Mesendoderm (in vitro differentiated cells): ENCODE measurements at regions not wholly inside any gene's neighbourhood (a gene's known extent, or its start where the extent isn't known, plus 50 kb on each side); places are given as distances from the start of the nearest gene placed in this dataset.
"Not testable (repeated sequence)": the region's sequence is repeated elsewhere in the genome, so short reads cannot be mapped to it uniquely, and the experiment has no call there.

Source experiments
- DNase-seq: peaks from one replicate; pipeline ENCODE4 v3.0.0; 2013
- H2AK5ac ChIP-seq: 2 replicates; pipeline ENCODE4 v1.6.1; 2013; ENCODE audit warnings: low read length, inconsistent platforms
- H2BK120ac ChIP-seq: 2 replicates; pipeline ENCODE4 v1.6.1; 2013; ENCODE audit warnings: low read depth, mild to moderate bottlenecking, low read length, moderate library complexity, mixed read lengths
- H2BK15ac ChIP-seq: replicated peaks from 2 replicates; pipeline ENCODE4 v1.6.1; 2013; ENCODE audit warnings: low read depth, mild to moderate bottlenecking, moderate library complexity
- H2BK5ac ChIP-seq: 2 replicates; pipeline ENCODE4 v1.6.1; 2013; ENCODE audit warnings: low read length, inconsistent platforms
- H3K18ac ChIP-seq: 2 replicates; pipeline ENCODE4 v1.6.1; 2013; ENCODE audit warnings: mild to moderate bottlenecking, low read length, mixed read lengths
- H3K23ac ChIP-seq: one replicate; pipeline ENCODE4 v1.6.1; 2013; ENCODE audit warnings: low read length
- H3K27ac ChIP-seq: 2 replicates; pipeline ENCODE4 v1.5.1; 2013; ENCODE audit warnings: low read depth, mild to moderate bottlenecking, inconsistent platforms, low read length, moderate library complexity
- H3K27me3 ChIP-seq: 2 replicates; pipeline ENCODE4 v1.6.1; 2013; ENCODE audit warnings: low read length, control low read depth, mild to moderate bottlenecking, inconsistent platforms; ENCODE audit not compliant: insufficient read depth, poor library complexity
- H3K36me3 ChIP-seq: 2 replicates; pipeline ENCODE4 v1.6.1; 2013; ENCODE audit warnings: low read length, inconsistent platforms; ENCODE audit not compliant: control insufficient read depth, insufficient read depth
- H3K4ac ChIP-seq: one replicate; pipeline ENCODE4 v1.6.1; 2013; ENCODE audit warnings: low read depth, mild to moderate bottlenecking, low read length, moderate library complexity
- H3K4me1 ChIP-seq: 2 replicates; pipeline ENCODE4 v1.6.1; 2013; ENCODE audit warnings: low read depth, low read length, inconsistent platforms; ENCODE audit not compliant: control insufficient read depth
- H3K4me2 ChIP-seq: 2 replicates; pipeline ENCODE4 v1.6.1; 2013; ENCODE audit warnings: low read length
- H3K4me3 ChIP-seq: 2 replicates; pipeline ENCODE4 v1.5.1; 2013; ENCODE audit warnings: mild to moderate bottlenecking, low read length
- H3K56ac ChIP-seq: one replicate; pipeline ENCODE4 v1.6.1; 2013; ENCODE audit warnings: low read length
- H3K79me1 ChIP-seq: 2 replicates; pipeline ENCODE4 v1.6.1; 2013; ENCODE audit warnings: low read length, inconsistent platforms
- H3K79me2 ChIP-seq: 2 replicates; pipeline ENCODE4 v1.6.1; 2013; ENCODE audit warnings: mild to moderate bottlenecking, low read length; ENCODE audit not compliant: control insufficient read depth, insufficient read depth
- H3K9ac ChIP-seq: 2 replicates; pipeline ENCODE4 v1.6.1; 2013; ENCODE audit warnings: low read length, inconsistent platforms
- H4K5ac ChIP-seq: one replicate; pipeline ENCODE4 v1.6.1; 2013; ENCODE audit warnings: low read length
- H4K8ac ChIP-seq: one replicate; pipeline ENCODE4 v1.6.1; 2013; ENCODE audit warnings: low read depth, mild to moderate bottlenecking, control low read depth, low read length, moderate library complexity
- WGBS: extraction: QIAGEN DNeasy Blood & Tissue Kit; methylation state at CpG from one replicate; pipeline ENCODE4 v1.1.7; 2013; ENCODE audit warnings: low lambda C conversion rate, missing lambda C conversion rate; ENCODE audit not compliant: insufficient coverage; ENCODE audit errors: extremely low coverage; 5-methylcytosine and 5-hydroxymethylcytosine counted together

- Histone ChIP-seq H3K79me2 (no peaks in the 10 kb centered on the region), H3K4me1 (no peaks in the 10 kb centered on the region), H3K23ac (no peak overlapping the region), H3K79me1 (no peaks in the 10 kb centered on the region), H3K4me2 (no peak overlapping the region), H4K5ac (no peak overlapping the region), H3K18ac (no peak overlapping the region), H2BK120ac (no peak overlapping the region), H4K8ac (no peak overlapping the region), H3K4ac (no peak overlapping the region), H3K56ac (no peak overlapping the region), H3K9ac (no peak overlapping the region), H2AK5ac (no peak overlapping the region), H2BK5ac (no peak overlapping the region), H3K36me3 (no peaks in the 10 kb centered on the region), H2BK15ac (no peak overlapping the region), H3K4me3 (no peak overlapping the region), H3K27me3 (no peaks in the 10 kb centered on the region), H3K27ac (no peak overlapping the region)
- no CpG with 5 or more reads among the region's 10 CpGs for WGBS
- DNase-seq, result no peak
Observed at GRCh38 chr2:125408874-125409538, 1247.0 kb upstream of the GYPC start.

GRCh38 chr2:125418483-125418882 is 1237.5 kb upstream of the GYPC start:
- H3K4me3 ChIP-seq, result no peak overlapping the region
- H3K4ac ChIP-seq, result no peak overlapping the region
- no peaks in the 10 kb centered on the region for H3K4me1 ChIP-seq
- no peak overlapping the region for H3K9ac ChIP-seq
- H2BK5ac ChIP-seq, result no peak overlapping the region
- no peak overlapping the region for H3K23ac ChIP-seq
- WGBS, result no CpG with 5 or more reads among the region's 1 CpG
- H2BK120ac ChIP-seq, result no peak overlapping the region
- no peak overlapping the region for H4K8ac ChIP-seq
- no peak overlapping the region for H3K18ac ChIP-seq
- H2BK15ac ChIP-seq, result no peak overlapping the region
- no peaks in the 10 kb centered on the region for H3K79me2 ChIP-seq
- no peaks in the 10 kb centered on the region for H3K79me1 ChIP-seq
- H3K36me3 ChIP-seq, result no peaks in the 10 kb centered on the region
- H3K27me3 ChIP-seq, result no peaks in the 10 kb centered on the region
- no peak for DNase-seq
- H3K27ac ChIP-seq, result no peak overlapping the region
- H2AK5ac ChIP-seq, result no peak overlapping the region
- H3K56ac ChIP-seq, result no peak overlapping the region
- no peak overlapping the region for H4K5ac ChIP-seq
- no peak overlapping the region for H3K4me2 ChIP-seq

GRCh38 chr2:125422198-125422770 is 1233.7 kb upstream of the GYPC start:
- H2AK5ac ChIP-seq, H3K4me3 ChIP-seq, H3K23ac ChIP-seq, H3K27me3 ChIP-seq, H3K4me2 ChIP-seq, H3K36me3 ChIP-seq, H2BK120ac ChIP-seq, H3K79me1 ChIP-seq, H3K9ac ChIP-seq, H3K4ac ChIP-seq, H4K5ac ChIP-seq, H2BK15ac ChIP-seq, H3K18ac ChIP-seq, DNase-seq, H3K56ac ChIP-seq, H3K4me1 ChIP-seq, H4K8ac ChIP-seq, H3K27ac ChIP-seq, H3K79me2 ChIP-seq, H2BK5ac ChIP-seq: not testable (repeated sequence)
- WGBS, result no CpG with 5 or more reads among the region's 32 CpGs

GRCh38 chr2:125424266-125424785 is 1231.6 kb upstream of the GYPC start:
- Histone ChIP-seq H2BK5ac (no peak overlapping the region), H3K56ac (no peak overlapping the region), H2BK120ac (no peak overlapping the region), H3K18ac (no peak overlapping the region), H4K5ac (no peak overlapping the region), H3K36me3 (no peaks in the 10 kb centered on the region), H3K4ac (no peak overlapping the region), H4K8ac (no peak overlapping the region), H2BK15ac (no peak overlapping the region), H3K79me2 (no peaks in the 10 kb centered on the region), H3K9ac (no peak overlapping the region), H2AK5ac (no peak overlapping the region), H3K27ac (no peak overlapping the region), H3K4me1 (no peaks in the 10 kb centered on the region), H3K4me2 (no peak overlapping the region), H3K23ac (no peak overlapping the region), H3K27me3 (no peaks in the 10 kb centered on the region), H3K4me3 (no peak overlapping the region), H3K79me1 (no peaks in the 10 kb centered on the region)
- no peak for DNase-seq
- no CpG with 5 or more reads among the region's 1 CpG for WGBS

- Histone ChIP-seq H3K79me2 (no peaks in the 10 kb centered on the region), H3K27me3 (no peaks in the 10 kb centered on the region), H3K79me1 (no peaks in the 10 kb centered on the region), H2BK120ac (no peak overlapping the region), H4K5ac (no peak overlapping the region), H2BK5ac (no peak overlapping the region), H3K56ac (no peak overlapping the region), H3K27ac (no peak overlapping the region), H3K18ac (no peak overlapping the region), H2BK15ac (no peak overlapping the region), H3K4me1 (no peaks in the 10 kb centered on the region), H3K36me3 (no peaks in the 10 kb centered on the region), H2AK5ac (no peak overlapping the region), H3K4ac (no peak overlapping the region), H4K8ac (no peak overlapping the region), H3K23ac (no peak overlapping the region), H3K4me2 (no peak overlapping the region), H3K9ac (no peak overlapping the region), H3K4me3 (no peak overlapping the region)
- WGBS, result no CpG with 5 or more reads among the region's 1 CpG
- DNase-seq, result no peak
Observed at GRCh38 chr2:125427721-125428315, 1228.1 kb upstream of the GYPC start.
